Motor neuron (in vitro differentiated cells): ENCODE measurements at regions not wholly inside any gene's neighbourhood (a gene's known extent, or its start where the extent isn't known, plus 50 kb on each side); places are given as distances from the start of the nearest gene placed in this dataset.
"Not testable (repeated sequence)": the region's sequence is repeated elsewhere in the genome, so short reads cannot be mapped to it uniquely, and the experiment has no call there.

Experiments used
- ATAC-seq, 8 experiments: fragments of 200-7000 bp; cut with Tn5 transposase; replicated peaks in 6 of 8; 2 replicates each; pipeline ENCODE4 v1.8.0; 2021; ENCODE audit warnings: mild to moderate bottlenecking in 8 of 8, moderate library complexity in 8 of 8
- H3K27ac ChIP-seq, 2 donors: fragments of 250-450 bp; sonication (Bioruptor Pico); 2 replicates each; pipeline ENCODE4 v1.9.0; 2021; ENCODE audit warnings: antibody characterized with exemption in 2 of 2, mild to moderate bottlenecking in 2 of 2, moderate library complexity in 1 of 2
- H3K4me1 ChIP-seq, 2 donors: fragments of 250-450 bp; sonication (Bioruptor Pico); replicated peaks in 1 of 2; 2 replicates each; pipeline ENCODE4 v1.6.1; 2021; ENCODE audit warnings: antibody characterized with exemption in 2 of 2, mild to moderate bottlenecking in 2 of 2, moderate library complexity in 1 of 2
- H3K4me3 ChIP-seq, 5 donors: fragments of 250-450 bp; sonication (Bioruptor Pico); 2 replicates each; pipeline ENCODE4 v1.9.0; 2021; ENCODE audit warnings: antibody characterized with exemption in 5 of 5, mild to moderate bottlenecking in 5 of 5, moderate library complexity in 4 of 5
- whole genome bisulfite sequencing, 10 experiments: fragments of 450-650 bp; shearing (Covaris generic); methylation state at CpG; one replicate each; pipeline ENCODE4 v1.0.0; 2022; 5-methylcytosine and 5-hydroxymethylcytosine counted together
- in situ Hi-C, 9 experiments: fragments of 400-800 bp; cut with MboI; loops; one replicate each; pipeline ENCODE4 v1.15.0; 2021; ENCODE audit warnings: low sequenced_read_pairs in 9 of 9, low pct_unique_long_range_greater_than_20kb in 2 of 9; ENCODE audit not compliant: unreplicated experiment in 9 of 9

GRCh38 chrX:40247848-40248622 lies 150.3 kb upstream of the BCOR start:
- Histone ChIP-seq H3K4me1 (peaks cover 38 to 41% of the 10 kb centered on the region in 2 donors), H3K27ac (peak overlapping the region in 1 of 2 donors; percentile 62), H3K4me3 (no peak overlapping the region)
- 0 to 63% methylated on average over 4 of the region's 13 CpGs; no CpG with 5 or more reads in 8 of the 10 experiments for WGBS, 10 experiments
- peak in 3 of 8 experiments; percentile 16 to 24 (median 21) for ATAC-seq
- in situ Hi-C loops: no loop called here

GRCh38 chrX:40247382-40247781 lies 149.6 kb upstream of the BCOR start:
- Histone ChIP-seq H3K27ac (no peak overlapping the region), H3K4me3 (no peak overlapping the region), H3K4me1 (peaks cover 38 to 41% of the 10 kb centered on the region in 2 donors)
- no peak for ATAC-seq
- WGBS, 10 experiments: 33% methylated on average over 1 of the region's 1 CpG; no CpG with 5 or more reads in 9 of the 10 experiments
- in situ Hi-C loops: no loop called here

DNA sequence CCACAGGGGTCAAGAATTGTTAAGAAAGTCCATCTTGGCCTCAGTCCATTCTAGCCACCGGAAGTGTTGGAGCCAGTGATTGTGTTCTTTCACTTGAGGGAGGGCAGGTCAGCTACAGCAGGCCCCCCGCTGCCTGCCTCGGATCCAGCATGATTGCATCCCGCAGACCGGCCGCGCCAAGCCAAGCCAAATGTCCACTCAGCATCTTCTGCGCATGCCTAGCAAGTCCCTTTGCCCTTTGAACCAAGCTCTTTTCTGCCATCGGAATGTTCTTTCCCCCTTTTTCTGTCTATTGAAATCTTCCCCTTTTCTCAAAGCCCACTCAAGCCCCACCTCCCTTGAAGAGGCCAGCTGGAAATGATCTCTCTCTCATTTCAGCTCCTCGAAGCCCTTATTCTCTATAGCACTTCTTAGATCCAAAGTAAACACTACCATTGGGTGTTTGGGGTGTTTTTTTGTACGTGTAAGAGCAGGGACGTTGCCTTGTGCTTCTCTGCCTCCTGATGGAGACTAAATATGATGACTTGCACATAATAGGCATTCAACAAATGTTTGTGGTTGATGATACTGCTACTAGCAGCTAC lies 147.8 kb upstream of the BCOR start:
- ATAC-seq: peak in 1 of 8 experiments; percentile 29
- 40 to 73% (median 47%) methylated on average over 2 to 7 of the region's 12 CpGs; no CpG with 5 or more reads in 6 of the 10 experiments for WGBS, 10 experiments
- in situ Hi-C loops: no loop called here
- no peak overlapping the region for H3K27ac ChIP-seq
- no peak overlapping the region for H3K4me3 ChIP-seq
- H3K4me1 ChIP-seq: peaks cover 38 to 41% of the 10 kb centered on the region in 2 donors

GRCh38 chrX:40244980-40245379 lies 147.2 kb upstream of the BCOR start:
- in situ Hi-C loops: no loop called here
- ATAC-seq: peak in 7 of 8 experiments; percentile 41 to 76 (median 70)
- Histone ChIP-seq H3K4me3 (no peak overlapping the region), H3K4me1 (peaks cover 38 to 41% of the 10 kb centered on the region in 2 donors), H3K27ac (no peak overlapping the region)
- WGBS, 10 experiments: 43 to 70% (median 69%) methylated on average over 4 to 9 of the region's 11 CpGs; no CpG with 5 or more reads in 7 of the 10 experiments

- ATAC-seq: peak; percentile 23 to 84 (median 76)
- Histone ChIP-seq H3K27ac (peak overlapping the region in 1 of 2 donors; percentile 47), H3K4me3 (no peak overlapping the region), H3K4me1 (peaks cover 38 to 41% of the 10 kb centered on the region in 2 donors)
- WGBS, 10 experiments: 0 to 60% (median 39%) methylated on average over 1 to 14 of the region's 15 CpGs; no CpG with 5 or more reads in 5 of the 10 experiments
- in situ Hi-C loops: no loop called here
Observed at GRCh38 chrX:40243755-40244515, 146.2 kb upstream of the BCOR start.

GRCh38 chrX:40240844-40241243 lies 143.1 kb upstream of the BCOR start:
- ATAC-seq: no peak
- H3K4me3 ChIP-seq: no peak overlapping the region
- peaks cover 23 to 26% of the 10 kb centered on the region in 2 donors for H3K4me1 ChIP-seq
- in situ Hi-C loops: no loop called here
- H3K27ac ChIP-seq: no peak overlapping the region

DNA sequence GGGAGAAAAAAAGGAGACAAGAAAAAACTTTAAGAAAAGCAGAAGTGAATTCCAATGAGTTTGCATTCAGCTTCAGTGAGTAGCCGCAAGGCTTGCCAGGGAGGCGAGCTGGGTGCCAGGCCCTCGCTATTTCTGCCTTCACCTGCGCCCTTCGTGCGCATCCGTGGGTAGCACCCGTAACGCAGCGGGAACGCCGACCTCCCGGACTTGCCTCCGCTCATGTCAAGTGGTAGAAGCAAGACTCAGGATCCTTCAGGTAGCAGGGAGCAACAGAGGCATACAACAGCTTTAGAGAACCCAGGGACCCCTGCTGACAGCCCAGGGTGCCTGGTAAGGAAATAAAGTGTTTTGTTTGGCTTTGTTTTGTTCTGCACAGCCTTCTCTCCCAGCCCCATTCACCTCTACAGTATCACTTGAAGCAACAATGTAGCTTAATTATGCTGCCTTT lies 140.0 kb upstream of the BCOR start:
- no peak for ATAC-seq
- in situ Hi-C loops: no loop called here
- Histone ChIP-seq H3K27ac (no peak overlapping the region), H3K4me3 (no peak overlapping the region), H3K4me1 (no peaks in the 10 kb centered on the region)
- WGBS, 10 experiments: 28 to 77% (median 67%) methylated on average over 5 to 14 of the region's 14 CpGs; no CpG with 5 or more reads in 7 of the 10 experiments

DNA sequence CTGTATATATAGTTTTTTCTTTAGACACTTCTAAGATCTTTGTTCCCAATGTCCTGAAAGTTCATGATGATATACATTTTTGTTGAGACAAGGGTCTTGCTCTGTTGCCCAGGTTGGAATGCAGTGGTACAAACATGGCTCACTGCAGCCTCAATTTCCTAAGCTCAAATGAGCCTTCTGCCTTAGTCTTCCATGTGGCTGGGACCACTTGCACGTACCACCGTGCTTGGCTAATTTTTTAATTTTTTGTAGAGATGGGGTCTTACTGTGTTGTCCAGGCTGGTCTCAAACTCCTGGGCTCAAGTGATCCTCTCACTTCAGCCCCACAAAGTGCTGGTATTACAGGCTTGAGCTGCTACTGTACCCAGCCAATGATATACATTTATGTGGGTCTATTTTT lies 132.9 kb upstream of the BCOR start:
- in situ Hi-C loops: no loop called here
- H3K4me1 ChIP-seq: peaks cover 0 to 3% of the 10 kb centered on the region in 2 donors
- no peak overlapping the region for H3K4me3 ChIP-seq
- 0 to 46% methylated on average over 2 of the region's 2 CpGs; no CpG with 5 or more reads in 8 of the 10 experiments for WGBS, 10 experiments
- H3K27ac ChIP-seq: no peak overlapping the region
- ATAC-seq: no peak

DNA sequence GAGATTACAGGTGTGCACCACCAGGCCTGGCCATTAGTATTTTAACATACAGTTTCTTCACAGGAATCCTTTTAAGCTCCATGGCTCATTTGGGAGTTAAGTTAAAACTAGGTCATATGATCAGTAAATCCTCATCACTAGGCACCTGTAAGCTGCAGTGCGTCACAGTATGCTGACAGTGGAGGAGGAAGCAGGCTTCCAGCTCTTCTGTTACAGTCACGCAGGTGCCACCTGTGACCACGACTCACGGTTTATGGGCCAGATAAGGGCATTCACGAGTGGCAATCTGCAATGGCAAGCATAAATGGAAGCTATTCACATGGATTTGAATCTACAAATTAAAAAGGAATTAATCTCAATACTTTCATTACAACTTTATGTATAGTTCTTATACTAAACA lies 129.4 kb upstream of the BCOR start:
- no peak for ATAC-seq
- Histone ChIP-seq H3K4me3 (no peak overlapping the region), H3K27ac (no peak overlapping the region), H3K4me1 (peaks cover 0 to 3% of the 10 kb centered on the region in 2 donors)
- in situ Hi-C loops: no loop called here
- 71 to 81% (median 80%) methylated on average over 3 to 5 of the region's 5 CpGs; no CpG with 5 or more reads in 7 of the 10 experiments for WGBS, 10 experiments

DNA sequence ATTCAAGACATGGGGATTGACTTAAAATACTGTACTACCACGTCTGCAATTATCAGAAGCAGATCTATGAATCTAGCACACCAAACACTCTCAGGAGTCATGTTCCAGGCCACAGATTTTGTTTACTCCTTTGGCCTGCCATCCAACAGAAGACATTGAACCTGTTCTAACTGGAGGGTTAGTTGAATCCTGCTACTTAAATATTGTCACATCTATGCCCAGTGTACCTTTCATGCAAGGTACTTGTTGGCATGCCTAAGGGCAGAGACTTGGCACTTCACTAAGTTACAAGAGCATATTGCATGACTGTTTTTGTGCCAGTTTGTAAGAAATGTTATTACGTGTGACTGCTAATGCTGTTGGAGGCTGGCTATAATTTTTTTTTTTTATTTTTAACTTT lies 126.9 kb upstream of the BCOR start:
- H3K27ac ChIP-seq: no peak overlapping the region
- 0 to 100% (median 67%) methylated on average over 1 of the region's 2 CpGs; no CpG with 5 or more reads in 6 of the 10 experiments for WGBS, 10 experiments
- ATAC-seq: no peak
- no peaks in the 10 kb centered on the region for H3K4me1 ChIP-seq
- H3K4me3 ChIP-seq: no peak overlapping the region
- in situ Hi-C loops: no loop called here

GRCh38 chrX:40222612-40223011 lies 124.9 kb upstream of the BCOR start:
- H3K4me3 ChIP-seq, H3K27ac ChIP-seq, in situ Hi-C loops, H3K4me1 ChIP-seq, ATAC-seq: not testable (repeated sequence)

GRCh38 chrX:40213092-40213491 lies 115.3 kb upstream of the BCOR start:
- H3K4me3 ChIP-seq: no peak overlapping the region
- H3K4me1 ChIP-seq: no peaks in the 10 kb centered on the region
- in situ Hi-C loops: no loop called here
- H3K27ac ChIP-seq: no peak overlapping the region
- no peak for ATAC-seq
- WGBS, 10 experiments: 0 to 67% (median 0%) methylated on average over 1 to 3 of the region's 3 CpGs; no CpG with 5 or more reads in 5 of the 10 experiments
